CD1c-positive myeloid dendritic cell (primary cell): ENCODE measurements at regions not wholly inside any gene's neighbourhood (a gene's known extent, or its start where the extent isn't known, plus 50 kb on each side); places are given as distances from the start of the nearest gene placed in this dataset.
A peak's percentile ranks its signal among the peaks of the same experiment; 100 is the strongest.
"Not testable (repeated sequence)": the region's sequence is repeated elsewhere in the genome, so short reads cannot be mapped to it uniquely, and the experiment has no call there.

Experiments used
- DNase-seq: peaks from one replicate; pipeline ENCODE4 v3.0.0-alpha.2; 2016; ENCODE audit errors: extremely low spot score

GRCh38 chr2:120531863-120532600 lies 186.1 kb downstream of the INHBB start:
- DNase-seq, result no peak

- DNase-seq, result no peak
Observed at GRCh38 chr2:120533625-120534024, 187.7 kb downstream of the INHBB start.

GRCh38 chr2:120534457-120534856 lies 188.5 kb downstream of the INHBB start:
- DNase-seq, result no peak

GRCh38 chr2:120535081-120535480 lies 189.1 kb downstream of the INHBB start:
- no peak for DNase-seq

- DNase-seq, result no peak
Observed at GRCh38 chr2:120536141-120536540, 190.2 kb downstream of the INHBB start.

- no peak for DNase-seq
Observed at GRCh38 chr2:120538691-120539423, 192.9 kb downstream of the INHBB start.

- no peak for DNase-seq
Observed at GRCh38 chr2:120539424-120539936, 193.5 kb downstream of the INHBB start.

- DNase-seq, result no peak
Observed at GRCh38 chr2:120539937-120540718, 194.2 kb downstream of the INHBB start.

- no peak for DNase-seq
Observed at GRCh38 chr2:120540719-120541552, 194.7 kb upstream of the GLI2 start.

- DNase-seq, result no peak
Observed at GRCh38 chr2:120541553-120541932, 194.1 kb upstream of the GLI2 start.

GRCh38 chr2:120541972-120542670 lies 193.5 kb upstream of the GLI2 start:
- DNase-seq, result no peak

GRCh38 chr2:120542911-120543527 lies 192.6 kb upstream of the GLI2 start:
- DNase-seq, result no peak

- DNase-seq, result no peak
Observed at GRCh38 chr2:120543899-120544298, 191.8 kb upstream of the GLI2 start.

- DNase-seq, result no peak
Observed at GRCh38 chr2:120544522-120544921, 191.1 kb upstream of the GLI2 start.

- DNase-seq, result not testable (repeated sequence)
Observed at GRCh38 chr2:120545007-120545406, 190.7 kb upstream of the GLI2 start.

GRCh38 chr2:120545521-120546047 lies 190.1 kb upstream of the GLI2 start:
- no peak for DNase-seq

GRCh38 chr2:120546048-120546864 lies 189.4 kb upstream of the GLI2 start:
- peak; percentile 48 for DNase-seq

GRCh38 chr2:120546865-120547390 lies 188.7 kb upstream of the GLI2 start:
- DNase-seq, result no peak

- DNase-seq, result no peak
Observed at GRCh38 chr2:120547662-120548061, 188.0 kb upstream of the GLI2 start.
